ENCODE measurements at regions not wholly inside any gene's neighbourhood (a gene's known extent, or its start where the extent isn't known, plus 50 kb on each side); places are given as distances from the start of the nearest gene placed in this dataset.
"Not testable (repeated sequence)": the region's sequence is repeated elsewhere in the genome, so short reads cannot be mapped to it uniquely, and the experiment has no call there.

- Mint-ChIP-seq H3K9me3 (peaks cover 8% of the 10 kb centered on the region), H3K4me1 (ENCODE audit: unreplicated experiment) (peaks cover 12% of the 10 kb centered on the region), H3K36me3 (no peaks in the 10 kb centered on the region), H3K4me3 (peak overlapping the region; percentile 37), H3K27ac (peak overlapping the region; percentile 59), H3K27me3 (peaks cover 10% of the 10 kb centered on the region)
- TF ChIP-seq CTCF (conservative IDR thresholded peaks at IDR 0.05): no peak
- DNase-seq (ENCODE audit: extremely low spot score, unreplicated experiment): no peak
Observed at GRCh38 chr20:12113468-12114371, 196.0 kb downstream of the BTBD3 start.

GRCh38 chr20:12129114-12129513 is 211.4 kb downstream of the BTBD3 start:
- not testable (repeated sequence) for DNase-seq (ENCODE audit: extremely low spot score, unreplicated experiment); H3K4me1 Mint-ChIP-seq (ENCODE audit: unreplicated experiment); H3K27me3 Mint-ChIP-seq; H3K9me3 Mint-ChIP-seq; H3K36me3 Mint-ChIP-seq; H3K27ac Mint-ChIP-seq; H3K4me3 Mint-ChIP-seq

GRCh38 chr20:12129532-12129931 is 211.8 kb downstream of the BTBD3 start:
- not testable (repeated sequence) for H3K36me3 Mint-ChIP-seq; H3K27me3 Mint-ChIP-seq; H3K27ac Mint-ChIP-seq; DNase-seq (ENCODE audit: extremely low spot score, unreplicated experiment); H3K4me3 Mint-ChIP-seq; H3K4me1 Mint-ChIP-seq (ENCODE audit: unreplicated experiment); H3K9me3 Mint-ChIP-seq

GRCh38 chr20:12130781-12131180 is 213.1 kb downstream of the BTBD3 start:
- no peak overlapping the region for H3K4me3 Mint-ChIP-seq
- H3K36me3 Mint-ChIP-seq: no peaks in the 10 kb centered on the region
- no peak for DNase-seq (ENCODE audit: extremely low spot score, unreplicated experiment)
- no peaks in the 10 kb centered on the region for H3K27me3 Mint-ChIP-seq
- H3K27ac Mint-ChIP-seq: no peak overlapping the region
- TF ChIP-seq CTCF (conservative IDR thresholded peaks at IDR 0.05): no peak
- H3K4me1 Mint-ChIP-seq (ENCODE audit: unreplicated experiment): no peaks in the 10 kb centered on the region
- no peaks in the 10 kb centered on the region for H3K9me3 Mint-ChIP-seq

GRCh38 chr20:12133553-12133952 is 215.9 kb downstream of the BTBD3 start:
- Mint-ChIP-seq H3K27ac (no peak overlapping the region), H3K9me3 (no peaks in the 10 kb centered on the region), H3K36me3 (no peaks in the 10 kb centered on the region), H3K4me3 (no peak overlapping the region), H3K4me1 (ENCODE audit: unreplicated experiment) (no peaks in the 10 kb centered on the region), H3K27me3 (no peaks in the 10 kb centered on the region)
- no peak for DNase-seq (ENCODE audit: extremely low spot score, unreplicated experiment)
- no peak for TF ChIP-seq CTCF (conservative IDR thresholded peaks at IDR 0.05)

- H3K27ac Mint-ChIP-seq; DNase-seq (ENCODE audit: extremely low spot score, unreplicated experiment); H3K9me3 Mint-ChIP-seq; H3K27me3 Mint-ChIP-seq; H3K36me3 Mint-ChIP-seq; H3K4me1 Mint-ChIP-seq (ENCODE audit: unreplicated experiment); H3K4me3 Mint-ChIP-seq: not testable (repeated sequence)
Observed at GRCh38 chr20:12145951-12146350, 228.3 kb downstream of the BTBD3 start.

- no peak for DNase-seq (ENCODE audit: extremely low spot score, unreplicated experiment)
- Mint-ChIP-seq H3K4me3 (no peak overlapping the region), H3K4me1 (ENCODE audit: unreplicated experiment) (no peaks in the 10 kb centered on the region), H3K27me3 (no peaks in the 10 kb centered on the region), H3K36me3 (no peaks in the 10 kb centered on the region), H3K27ac (no peak overlapping the region), H3K9me3 (no peaks in the 10 kb centered on the region)
- no peak for TF ChIP-seq CTCF (conservative IDR thresholded peaks at IDR 0.05)
Observed at GRCh38 chr20:12152996-12153395, 235.3 kb downstream of the BTBD3 start.

Data from type B pancreatic cell (in vitro differentiated cells).